ENCODE measurements at regions not wholly inside any gene's neighbourhood (a gene's known extent, or its start where the extent isn't known, plus 50 kb on each side); places are given as distances from the start of the nearest gene placed in this dataset.

- TF ChIP-seq TAF1 (IDR thresholded peaks at IDR 0.05; ENCODE audit: borderline replicate concordance, insufficient read depth, low read length) (no peak), FOXP2 (optimal IDR thresholded peaks at IDR 0.05; ENCODE audit: borderline replicate concordance, extremely low read depth, extremely low read length, insufficient read depth) (no peak), POLR2AphosphoS5 (IDR thresholded peaks at IDR 0.05; ENCODE audit: low read depth, low read length) (no peak), REST (IDR thresholded peaks at IDR 0.05; ENCODE audit: insufficient read depth in 1 of 2, low read depth in 2 of 2, low read length in 2 of 2) (no peak), SIN3A (IDR thresholded peaks at IDR 0.05; ENCODE audit: borderline replicate concordance, insufficient read depth, low read length) (no peak)
Measured at GRCh38 chr16:6493555-6493954, 839.1 kb upstream of the RBFOX1 start.
